Activated T-helper 17 cell treated with anti-CD3 and anti-CD28 coated beads, Interleukin-2, amount 50 U/mL, for 72 hours (primary cell): ENCODE measurements at regions not wholly inside any gene's neighbourhood (a gene's known extent, or its start where the extent isn't known, plus 50 kb on each side); places are given as distances from the start of the nearest gene placed in this dataset.

ENCODE experiments used
- ATAC-seq: fragments of 150-1000 bp; cut with Tn5 transposase; replicated peaks from 2 replicates; pipeline ENCODE4 v1.10.0; 2021; ENCODE audit warnings: mild to moderate bottlenecking, moderate library complexity
- H3K27ac Mint-ChIP-seq: one replicate; pipeline ENCODE4 v1.8.0; 2022; ENCODE audit warnings: mixed read lengths
- H3K27me3 Mint-ChIP-seq: one replicate; pipeline ENCODE4 v1.8.0; 2022; ENCODE audit warnings: mixed read lengths
- H3K36me3 Mint-ChIP-seq: one replicate; pipeline ENCODE4 v1.8.0; 2022; ENCODE audit warnings: low read depth, mild to moderate bottlenecking, mixed read lengths
- H3K4me1 Mint-ChIP-seq: one replicate; pipeline ENCODE4 v1.8.0; 2022; ENCODE audit warnings: mixed read lengths
- H3K4me3 Mint-ChIP-seq: one replicate; pipeline ENCODE4 v1.8.0; 2022; ENCODE audit warnings: mild to moderate bottlenecking, mixed read lengths
- H3K9me3 Mint-ChIP-seq: one replicate; pipeline ENCODE4 v1.8.0; 2022; ENCODE audit warnings: mixed read lengths

GRCh38 chr9:17907779-17908508, 329.1 kb downstream of the SH3GL2 start:
- Mint-ChIP-seq H3K27ac (no peak overlapping the region), H3K4me3 (no peak overlapping the region), H3K27me3 (peaks cover 7% of the 10 kb centered on the region), H3K9me3 (peaks cover 3% of the 10 kb centered on the region), H3K4me1 (no peaks in the 10 kb centered on the region), H3K36me3 (no peaks in the 10 kb centered on the region)
- no peak for ATAC-seq

- no peak for ATAC-seq
- H3K9me3 Mint-ChIP-seq = peaks cover 6% of the 10 kb centered on the region
- no peak overlapping the region for H3K27ac Mint-ChIP-seq
- no peaks in the 10 kb centered on the region for H3K27me3 Mint-ChIP-seq
- H3K4me3 Mint-ChIP-seq = no peak overlapping the region
- no peaks in the 10 kb centered on the region for H3K4me1 Mint-ChIP-seq
- H3K36me3 Mint-ChIP-seq = no peaks in the 10 kb centered on the region
Measured at GRCh38 chr9:17926246-17926645, 347.4 kb downstream of the SH3GL2 start.

- no peaks in the 10 kb centered on the region for H3K36me3 Mint-ChIP-seq
- H3K9me3 Mint-ChIP-seq = peaks cover 6% of the 10 kb centered on the region
- H3K4me1 Mint-ChIP-seq = no peaks in the 10 kb centered on the region
- ATAC-seq = no peak
- no peak overlapping the region for H3K27ac Mint-ChIP-seq
- H3K27me3 Mint-ChIP-seq = no peaks in the 10 kb centered on the region
- no peak overlapping the region for H3K4me3 Mint-ChIP-seq
Measured at GRCh38 chr9:17927616-17928015, 348.8 kb downstream of the SH3GL2 start.

DNA sequence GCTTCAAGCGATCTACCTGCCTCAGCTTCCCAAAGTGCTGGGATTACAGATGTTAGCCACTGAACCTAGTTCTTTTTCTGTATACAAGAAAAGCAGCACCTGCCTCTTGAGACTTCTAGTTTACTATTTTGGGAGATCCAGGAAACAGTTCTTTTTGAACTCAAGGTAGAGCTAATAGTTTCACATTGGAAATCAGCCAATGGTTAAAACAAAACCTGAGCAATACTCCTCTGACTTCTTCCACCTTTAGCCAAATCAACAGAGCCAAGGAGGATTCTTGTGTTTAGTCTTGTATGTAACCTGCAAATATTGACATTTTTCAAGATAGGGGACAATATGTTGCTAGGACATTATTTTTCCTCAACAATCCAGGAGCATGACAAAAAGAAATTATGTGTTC, 349.4 kb downstream of the SH3GL2 start:
- H3K27ac Mint-ChIP-seq = no peak overlapping the region
- no peaks in the 10 kb centered on the region for H3K36me3 Mint-ChIP-seq
- H3K27me3 Mint-ChIP-seq = no peaks in the 10 kb centered on the region
- H3K4me1 Mint-ChIP-seq = no peaks in the 10 kb centered on the region
- ATAC-seq = no peak
- H3K9me3 Mint-ChIP-seq = peaks cover 6% of the 10 kb centered on the region
- no peak overlapping the region for H3K4me3 Mint-ChIP-seq

- Mint-ChIP-seq H3K4me1 (no peaks in the 10 kb centered on the region), H3K27me3 (no peaks in the 10 kb centered on the region), H3K4me3 (no peak overlapping the region), H3K36me3 (no peaks in the 10 kb centered on the region), H3K27ac (no peak overlapping the region), H3K9me3 (peaks cover 6% of the 10 kb centered on the region)
- ATAC-seq = no peak
Measured at GRCh38 chr9:17928768-17929167, 349.9 kb downstream of the SH3GL2 start.

DNA sequence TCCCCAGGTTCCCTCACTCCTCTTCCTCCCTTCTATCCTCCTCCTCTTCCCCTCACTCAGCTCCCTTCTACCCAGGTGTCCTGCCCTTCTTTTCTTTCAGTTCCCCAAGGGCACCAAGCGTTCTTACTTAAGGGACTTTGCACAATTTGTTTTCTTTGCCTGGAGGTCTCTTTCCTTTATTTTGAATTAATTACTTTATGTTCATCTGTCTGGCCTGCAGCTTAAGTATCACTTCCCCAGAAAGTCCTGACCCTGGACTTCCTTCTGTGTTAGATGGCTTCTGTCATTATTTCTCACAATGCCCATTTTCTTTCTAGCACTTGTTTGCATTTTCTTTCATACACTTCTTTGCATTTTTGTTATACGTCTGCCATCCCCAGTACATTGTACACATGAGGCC, 350.6 kb downstream of the SH3GL2 start:
- Mint-ChIP-seq H3K36me3 (no peaks in the 10 kb centered on the region), H3K9me3 (peaks cover 6% of the 10 kb centered on the region), H3K4me3 (no peak overlapping the region), H3K4me1 (no peaks in the 10 kb centered on the region), H3K27me3 (no peaks in the 10 kb centered on the region), H3K27ac (no peak overlapping the region)
- ATAC-seq = no peak

GRCh38 chr9:17930071-17930470, 351.2 kb downstream of the SH3GL2 start:
- H3K4me3 Mint-ChIP-seq = no peak overlapping the region
- H3K27ac Mint-ChIP-seq = no peak overlapping the region
- no peaks in the 10 kb centered on the region for H3K27me3 Mint-ChIP-seq
- no peaks in the 10 kb centered on the region for H3K36me3 Mint-ChIP-seq
- no peak for ATAC-seq
- H3K4me1 Mint-ChIP-seq = no peaks in the 10 kb centered on the region
- peaks cover 6% of the 10 kb centered on the region for H3K9me3 Mint-ChIP-seq

- Mint-ChIP-seq H3K9me3 (peaks cover 7% of the 10 kb centered on the region), H3K27ac (no peak overlapping the region), H3K4me3 (no peak overlapping the region), H3K4me1 (no peaks in the 10 kb centered on the region), H3K36me3 (no peaks in the 10 kb centered on the region), H3K27me3 (no peaks in the 10 kb centered on the region)
- ATAC-seq = no peak
Measured at GRCh38 chr9:17936365-17936764, 357.5 kb downstream of the SH3GL2 start.

GRCh38 chr9:17938035-17938655, 359.3 kb downstream of the SH3GL2 start:
- peaks cover 11% of the 10 kb centered on the region for H3K9me3 Mint-ChIP-seq
- ATAC-seq = no peak
- no peak overlapping the region for H3K27ac Mint-ChIP-seq
- H3K4me1 Mint-ChIP-seq = no peaks in the 10 kb centered on the region
- H3K36me3 Mint-ChIP-seq = no peaks in the 10 kb centered on the region
- H3K27me3 Mint-ChIP-seq = no peaks in the 10 kb centered on the region
- no peak overlapping the region for H3K4me3 Mint-ChIP-seq

- ATAC-seq = no peak
- Mint-ChIP-seq H3K27ac (no peak overlapping the region), H3K36me3 (no peaks in the 10 kb centered on the region), H3K27me3 (no peaks in the 10 kb centered on the region), H3K4me3 (no peak overlapping the region), H3K4me1 (no peaks in the 10 kb centered on the region), H3K9me3 (peaks cover 17% of the 10 kb centered on the region)
Measured at GRCh38 chr9:17942498-17942897, 363.6 kb downstream of the SH3GL2 start.

GRCh38 chr9:17955409-17955808, 376.5 kb downstream of the SH3GL2 start:
- Mint-ChIP-seq H3K4me1 (no peaks in the 10 kb centered on the region), H3K27me3 (no peaks in the 10 kb centered on the region), H3K9me3 (peaks cover 7% of the 10 kb centered on the region), H3K36me3 (no peaks in the 10 kb centered on the region), H3K4me3 (no peak overlapping the region), H3K27ac (no peak overlapping the region)
- ATAC-seq = no peak

DNA sequence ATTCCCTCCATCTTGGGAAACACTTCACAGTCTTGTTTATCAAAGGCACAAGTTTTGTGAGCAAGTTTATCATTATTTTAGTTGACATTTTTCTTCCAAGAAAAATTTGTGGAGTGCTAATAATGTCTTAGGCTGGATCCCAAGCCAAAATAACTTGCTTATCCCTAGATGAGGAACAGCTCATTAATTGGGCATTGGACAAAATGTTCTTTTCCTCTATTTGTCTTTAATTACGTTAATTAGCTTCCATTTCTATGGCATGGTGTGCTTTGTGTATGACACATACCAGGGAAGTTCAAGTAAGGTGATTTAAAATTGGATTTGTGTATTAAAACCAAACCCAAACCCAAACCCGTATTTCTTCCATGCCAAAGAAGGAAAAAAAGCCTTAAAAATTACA, 379.5 kb downstream of the SH3GL2 start:
- Mint-ChIP-seq H3K36me3 (no peaks in the 10 kb centered on the region), H3K9me3 (peaks cover 7% of the 10 kb centered on the region), H3K4me3 (no peak overlapping the region), H3K27me3 (no peaks in the 10 kb centered on the region), H3K4me1 (no peaks in the 10 kb centered on the region), H3K27ac (no peak overlapping the region)
- no peak for ATAC-seq

GRCh38 chr9:17962747-17963146, 383.9 kb downstream of the SH3GL2 start:
- Mint-ChIP-seq H3K9me3 (no peaks in the 10 kb centered on the region), H3K36me3 (no peaks in the 10 kb centered on the region), H3K27me3 (no peaks in the 10 kb centered on the region), H3K4me3 (no peak overlapping the region), H3K4me1 (no peaks in the 10 kb centered on the region), H3K27ac (no peak overlapping the region)
- no peak for ATAC-seq

GRCh38 chr9:17963498-17963897, 384.6 kb downstream of the SH3GL2 start:
- Mint-ChIP-seq H3K9me3 (no peaks in the 10 kb centered on the region), H3K4me3 (no peak overlapping the region), H3K27me3 (no peaks in the 10 kb centered on the region), H3K27ac (no peak overlapping the region), H3K36me3 (no peaks in the 10 kb centered on the region), H3K4me1 (no peaks in the 10 kb centered on the region)
- no peak for ATAC-seq

GRCh38 chr9:17967731-17968130, 388.9 kb downstream of the SH3GL2 start:
- Mint-ChIP-seq H3K27me3 (no peaks in the 10 kb centered on the region), H3K9me3 (peaks cover 6% of the 10 kb centered on the region), H3K4me3 (no peak overlapping the region), H3K36me3 (no peaks in the 10 kb centered on the region), H3K4me1 (no peaks in the 10 kb centered on the region), H3K27ac (no peak overlapping the region)
- no peak for ATAC-seq
